ENCODE measurements at regions not wholly inside any gene's neighbourhood (a gene's known extent, or its start where the extent isn't known, plus 50 kb on each side); places are given as distances from the start of the nearest gene placed in this dataset.

- Histone ChIP-seq H3K27ac (no peak overlapping the region), H3K4me1 (peaks cover 0 to 4% (median 0%) of the 10 kb centered on the region in 3 donors), H3K9me3 (no peaks in the 10 kb centered on the region), H3K27me3 (no peaks in the 10 kb centered on the region), H3K36me3 (no peaks in the 10 kb centered on the region), H3K4me3 (no peak overlapping the region)
- DNase-seq, result no peak
- intact Hi-C loops (cut with DNase I), result no loop called here
- WGBS, 2 donors, result 60 to 66% methylated on average over 2 of the region's 2 CpGs
- no peak for TF ChIP-seq POLR2A (IDR thresholded peaks at IDR 0.05)
- TF ChIP-seq, protein P1, sequence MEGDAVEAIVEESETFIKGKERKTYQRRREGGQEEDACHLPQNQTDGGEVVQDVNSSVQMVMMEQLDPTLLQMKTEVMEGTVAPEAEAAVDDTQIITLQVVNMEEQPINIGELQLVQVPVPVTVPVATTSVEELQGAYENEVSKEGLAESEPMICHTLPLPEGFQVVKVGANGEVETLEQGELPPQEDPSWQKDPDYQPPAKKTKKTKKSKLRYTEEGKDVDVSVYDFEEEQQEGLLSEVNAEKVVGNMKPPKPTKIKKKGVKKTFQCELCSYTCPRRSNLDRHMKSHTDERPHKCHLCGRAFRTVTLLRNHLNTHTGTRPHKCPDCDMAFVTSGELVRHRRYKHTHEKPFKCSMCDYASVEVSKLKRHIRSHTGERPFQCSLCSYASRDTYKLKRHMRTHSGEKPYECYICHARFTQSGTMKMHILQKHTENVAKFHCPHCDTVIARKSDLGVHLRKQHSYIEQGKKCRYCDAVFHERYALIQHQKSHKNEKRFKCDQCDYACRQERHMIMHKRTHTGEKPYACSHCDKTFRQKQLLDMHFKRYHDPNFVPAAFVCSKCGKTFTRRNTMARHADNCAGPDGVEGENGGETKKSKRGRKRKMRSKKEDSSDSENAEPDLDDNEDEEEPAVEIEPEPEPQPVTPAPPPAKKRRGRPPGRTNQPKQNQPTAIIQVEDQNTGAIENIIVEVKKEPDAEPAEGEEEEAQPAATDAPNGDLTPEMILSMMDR (IDR thresholded peaks at IDR 0.05), result no peak
Measured at GRCh38 chr11:128391811-128392210, 195.5 kb downstream of the ETS1 start.

DNA sequence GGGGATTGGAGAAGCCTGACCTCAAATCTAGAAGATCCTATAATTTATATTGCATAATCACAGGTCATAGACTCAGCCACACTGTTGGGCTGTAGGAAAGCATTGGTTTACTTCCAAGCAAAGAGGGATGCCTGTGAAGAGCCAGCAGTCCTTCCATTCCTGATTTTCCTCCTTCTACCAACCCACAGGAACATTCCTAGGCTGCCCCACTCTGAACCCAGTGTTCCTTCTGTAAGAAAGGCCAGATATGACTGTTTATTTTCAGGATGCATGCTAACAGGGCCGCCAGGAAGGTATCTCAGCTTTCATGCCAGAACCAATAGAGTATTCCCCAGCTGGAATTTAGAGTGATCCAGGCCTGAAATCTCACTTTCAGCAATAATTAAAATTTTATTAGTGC lies 197.1 kb downstream of the ETS1 start:
- Histone ChIP-seq H3K4me3 (no peak overlapping the region), H3K27me3 (no peaks in the 10 kb centered on the region), H3K9me3 (no peaks in the 10 kb centered on the region), H3K36me3 (no peaks in the 10 kb centered on the region), H3K4me1 (peaks cover 0 to 4% (median 0%) of the 10 kb centered on the region in 3 donors), H3K27ac (no peak overlapping the region)
- TF ChIP-seq POLR2A (IDR thresholded peaks at IDR 0.05), result no peak
- TF ChIP-seq, protein P1 (IDR thresholded peaks at IDR 0.05), result no peak
- DNase-seq, result no peak
- intact Hi-C loops (cut with DNase I), result no loop called here
- 57 to 78% methylated on average over 1 of the region's 1 CpG for WGBS, 2 donors

GRCh38 chr11:128389461-128389976 lies 197.8 kb downstream of the ETS1 start:
- intact Hi-C loops (cut with DNase I), result no loop called here
- Histone ChIP-seq H3K4me1 (peaks cover 0 to 4% (median 0%) of the 10 kb centered on the region in 3 donors), H3K36me3 (no peaks in the 10 kb centered on the region), H3K9me3 (no peaks in the 10 kb centered on the region), H3K4me3 (no peak overlapping the region), H3K27ac (no peak overlapping the region), H3K27me3 (no peaks in the 10 kb centered on the region)
- 78 to 87% methylated on average over 6 to 7 of the region's 7 CpGs for WGBS, 2 donors
- no peak for TF ChIP-seq POLR2A (IDR thresholded peaks at IDR 0.05)
- TF ChIP-seq, protein P1 (IDR thresholded peaks at IDR 0.05), result no peak
- DNase-seq, result no peak

DNA sequence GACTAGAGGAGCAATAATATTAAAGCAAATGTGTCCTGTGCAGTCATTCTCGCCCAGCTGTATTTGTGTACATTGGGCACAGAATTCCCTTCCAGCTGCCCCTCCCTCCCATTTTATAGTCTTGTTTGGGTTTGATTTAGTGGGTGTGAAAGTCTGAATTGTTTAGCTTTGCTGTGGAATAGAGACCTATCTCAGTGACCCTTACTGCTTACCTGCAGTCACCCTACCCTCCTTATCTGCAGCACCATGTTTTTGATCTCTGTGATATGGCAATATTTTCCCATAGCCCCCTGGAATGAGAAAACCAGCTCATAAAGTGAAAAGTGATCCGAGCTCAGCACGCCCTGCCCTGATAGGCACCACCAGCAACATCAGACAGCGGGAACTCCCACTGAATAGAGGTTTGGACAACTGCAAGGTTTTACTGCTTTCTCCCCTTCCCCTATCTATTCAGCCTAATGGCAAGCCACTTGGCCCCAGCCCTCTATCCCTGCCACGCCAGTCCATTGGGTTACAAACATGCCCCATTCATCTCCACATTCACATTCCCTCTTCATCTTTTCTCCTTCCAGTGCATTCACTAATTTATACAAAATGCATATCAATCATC lies 199.0 kb downstream of the ETS1 start:
- no peak overlapping the region for H3K4me3 ChIP-seq
- no peak for TF ChIP-seq POLR2A (IDR thresholded peaks at IDR 0.05)
- TF ChIP-seq, protein P1 (IDR thresholded peaks at IDR 0.05), result no peak
- WGBS, 2 donors, result 66 to 84% methylated on average over 5 of the region's 5 CpGs
- no peaks in the 10 kb centered on the region for H3K36me3 ChIP-seq
- H3K27ac ChIP-seq, result no peak overlapping the region
- intact Hi-C loops (cut with DNase I), result no loop called here
- no peaks in the 10 kb centered on the region for H3K4me1 ChIP-seq
- DNase-seq, result no peak
- no peaks in the 10 kb centered on the region for H3K27me3 ChIP-seq
- H3K9me3 ChIP-seq, result no peaks in the 10 kb centered on the region

GRCh38 chr11:128379587-128380580 lies 207.5 kb downstream of the ETS1 start:
- intact Hi-C loops (cut with DNase I), result no loop called here
- H3K36me3 ChIP-seq, result no peaks in the 10 kb centered on the region
- TF ChIP-seq POLR2A (IDR thresholded peaks at IDR 0.05), result no peak
- TF ChIP-seq, protein P1 (IDR thresholded peaks at IDR 0.05), result no peak
- H3K9me3 ChIP-seq, result peaks cover 0 to 5% (median 0%) of the 10 kb centered on the region in 3 donors
- H3K4me3 ChIP-seq, result no peak overlapping the region
- H3K4me1 ChIP-seq, result no peaks in the 10 kb centered on the region
- DNase-seq, result no peak
- H3K27me3 ChIP-seq, result no peaks in the 10 kb centered on the region
- WGBS, 2 donors, result 47 to 53% methylated on average over 3 of the region's 3 CpGs
- H3K27ac ChIP-seq, result no peak overlapping the region
